HEK293 (cell line): ENCODE measurements at regions not wholly inside any gene's neighbourhood (a gene's known extent, or its start where the extent isn't known, plus 50 kb on each side); places are given as distances from the start of the nearest gene placed in this dataset.

Experiments
- CTCF ChIA-PET: fragments of 350-600 bp; formaldehyde crosslinking; extraction: SDS; loops from one replicate; lab custom pipeline; 2021; ENCODE audit warnings: antibody characterized with exemption; lab: Yijun Ruan, JAX
- POLR2A ChIA-PET: fragments of 300-600 bp; formaldehyde crosslinking; extraction: SDS; loops from one replicate; lab custom pipeline; 2020; ENCODE audit warnings: antibody characterized with exemption, inconsistent platforms; lab: Yijun Ruan, JAX
- H3K27ac ChIP-seq: fragments of 200-500 bp; sonication (Bioruptor generic); 2 replicates; pipeline ENCODE4 v1.5.1; 2014; ENCODE audit warnings: low read depth, low read length, control low read depth, inconsistent platforms; ENCODE audit errors: extremely low read depth
- H3K36me3 ChIP-seq, 2 experiments: fragments of 200-500 bp in 1 of 2; sonication (Bioruptor generic) in 1 of 2; 1 replicate in 1 of 2; 2 replicates in 1 of 2; pipeline ENCODE4 v1.5.1; 2014 to 2017; ENCODE audit warnings: inconsistent platforms in 2 of 2, low read length in 2 of 2; ENCODE audit not compliant: control insufficient read depth in 2 of 2, insufficient read depth in 1 of 2
- H3K4me1 ChIP-seq: fragments of 200-500 bp; sonication (Bioruptor generic); 2 replicates; pipeline ENCODE4 v1.5.1; 2014; ENCODE audit warnings: mild to moderate bottlenecking, low read length, inconsistent platforms; ENCODE audit not compliant: control insufficient read depth, insufficient read depth
- H3K4me3 ChIP-seq: 2 replicates; pipeline ENCODE4 v1.5.1; 2011; ENCODE audit warnings: low read depth, mild to moderate bottlenecking, control low read depth, low read length, moderate library complexity
- H3K9me3 ChIP-seq: fragments of 200-500 bp; sonication (Bioruptor generic); 2 replicates; pipeline ENCODE4 v1.5.1; 2014; ENCODE audit warnings: low read depth, low read length, inconsistent platforms; ENCODE audit not compliant: control insufficient read depth, insufficient read depth
- HOXC10 ChIP-seq: sonication (generic); formaldehyde crosslinking; IDR thresholded peaks from 2 replicates; pipeline ENCODE4 v1.8.1; 2023; ENCODE audit warnings: mild to moderate bottlenecking, missing genetic modification reagents
- RBAK ChIP-seq: fragments of 450-650 bp; formaldehyde crosslinking; IDR thresholded peaks from 2 replicates; pipeline ENCODE4 v1.5.1; 2016; ENCODE audit warnings: missing biosample characterization, missing genetic modification characterization
- REPIN1 ChIP-seq: fragments of 450-650 bp; formaldehyde crosslinking; IDR thresholded peaks from 2 replicates; pipeline ENCODE4 v1.5.1; 2017; ENCODE audit warnings: missing biosample characterization, missing genetic modification characterization, low read depth
- ZFP37 ChIP-seq: fragments of 450-650 bp; formaldehyde crosslinking; IDR thresholded peaks from 2 replicates; pipeline ENCODE4 v1.5.1; 2016; ENCODE audit warnings: missing biosample characterization, missing genetic modification characterization
- ZNF133 ChIP-seq: fragments of 450-650 bp; formaldehyde crosslinking; IDR thresholded peaks from 2 replicates; pipeline ENCODE4 v1.5.1; 2016; ENCODE audit warnings: missing biosample characterization, missing genetic modification characterization
- ZNF184 ChIP-seq: fragments of 450-650 bp; IDR thresholded peaks from 2 replicates; pipeline ENCODE4 v1.5.1; 2018; ENCODE audit warnings: missing biosample characterization, mild to moderate bottlenecking, missing genetic modification characterization
- ZNF335 ChIP-seq: fragments of 450-650 bp; formaldehyde crosslinking; conservative IDR thresholded peaks from 2 replicates; pipeline ENCODE4 v1.5.1; 2016; ENCODE audit warnings: missing biosample characterization, missing genetic modification characterization
- ZNF596 ChIP-seq: fragments of 450-650 bp; IDR thresholded peaks from 2 replicates; pipeline ENCODE4 v1.5.0; 2018; ENCODE audit warnings: missing biosample characterization, mild to moderate bottlenecking, missing genetic modification characterization, moderate library complexity
- ZNF768 ChIP-seq: fragments of 450-650 bp; formaldehyde crosslinking; IDR thresholded peaks from 2 replicates; pipeline ENCODE4 v1.5.1; 2018; ENCODE audit warnings: missing biosample characterization, mild to moderate bottlenecking, missing genetic modification characterization
- ZNF777 ChIP-seq: fragments of 450-650 bp; formaldehyde crosslinking; IDR thresholded peaks from 2 replicates; pipeline ENCODE4 v1.5.1; 2017; ENCODE audit warnings: missing biosample characterization, missing genetic modification characterization, borderline replicate concordance
- TF ChIP-seq, protein P1 (sequence below): fragments of 450-650 bp; formaldehyde crosslinking; optimal IDR thresholded peaks from 2 replicates; pipeline ENCODE3; 2016; ENCODE audit warnings: missing biosample characterization, mild to moderate bottlenecking, missing genetic modification characterization
- TF ChIP-seq, protein P2 (sequence below): fragments of 450-650 bp; formaldehyde crosslinking; IDR thresholded peaks from 2 replicates; pipeline ENCODE4 v1.5.1; 2016; ENCODE audit warnings: missing biosample characterization, missing genetic modification characterization
- TF ChIP-seq, protein P3 (sequence below): fragments of 450-650 bp; formaldehyde crosslinking; conservative IDR thresholded peaks from 2 replicates; pipeline ENCODE4 v1.5.1; 2016; ENCODE audit warnings: low read depth, missing biosample characterization, missing genetic modification characterization
- TF ChIP-seq, protein P4 (sequence below): fragments of 450-650 bp; formaldehyde crosslinking; IDR thresholded peaks from 2 replicates; pipeline ENCODE4 v1.5.1; 2016; ENCODE audit warnings: missing biosample characterization, missing genetic modification characterization

DNA sequence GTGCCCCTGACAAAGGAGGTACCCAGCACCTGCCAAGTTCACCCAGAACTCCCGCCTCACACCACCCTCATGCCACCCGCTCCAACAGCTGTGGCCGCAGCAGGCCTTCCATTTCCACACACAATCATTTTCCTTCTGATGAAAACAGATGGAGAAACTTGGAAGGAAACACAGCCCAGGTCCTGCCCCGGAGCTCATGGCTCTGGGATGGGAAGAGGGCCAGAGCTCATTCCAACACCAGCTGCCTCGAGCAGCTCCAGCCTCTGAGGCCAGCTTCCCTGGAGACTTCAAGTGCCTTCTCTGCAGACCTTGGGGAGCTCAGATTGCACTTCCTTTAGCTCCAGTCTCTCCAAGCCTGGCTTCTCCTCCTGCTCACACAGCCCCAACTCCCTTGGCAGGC is 55.1 kb upstream of the CMKLR1 start (continued):
- TF ChIP-seq, protein P1, sequence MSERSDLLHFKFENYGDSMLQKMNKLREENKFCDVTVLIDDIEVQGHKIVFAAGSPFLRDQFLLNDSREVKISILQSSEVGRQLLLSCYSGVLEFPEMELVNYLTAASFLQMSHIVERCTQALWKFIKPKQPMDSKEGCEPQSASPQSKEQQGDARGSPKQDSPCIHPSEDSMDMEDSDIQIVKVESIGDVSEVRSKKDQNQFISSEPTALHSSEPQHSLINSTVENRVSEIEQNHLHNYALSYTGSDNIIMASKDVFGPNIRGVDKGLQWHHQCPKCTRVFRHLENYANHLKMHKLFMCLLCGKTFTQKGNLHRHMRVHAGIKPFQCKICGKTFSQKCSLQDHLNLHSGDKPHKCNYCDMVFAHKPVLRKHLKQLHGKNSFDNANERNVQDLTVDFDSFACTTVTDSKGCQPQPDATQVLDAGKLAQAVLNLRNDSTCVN (tag by site-specific recombination), result no peak
- no peak for TF ChIP-seq ZNF184 (tag by site-specific recombination)
- no peak for TF ChIP-seq HOXC10 (CRISPR knock-in tag)
- TF ChIP-seq, protein P2, sequence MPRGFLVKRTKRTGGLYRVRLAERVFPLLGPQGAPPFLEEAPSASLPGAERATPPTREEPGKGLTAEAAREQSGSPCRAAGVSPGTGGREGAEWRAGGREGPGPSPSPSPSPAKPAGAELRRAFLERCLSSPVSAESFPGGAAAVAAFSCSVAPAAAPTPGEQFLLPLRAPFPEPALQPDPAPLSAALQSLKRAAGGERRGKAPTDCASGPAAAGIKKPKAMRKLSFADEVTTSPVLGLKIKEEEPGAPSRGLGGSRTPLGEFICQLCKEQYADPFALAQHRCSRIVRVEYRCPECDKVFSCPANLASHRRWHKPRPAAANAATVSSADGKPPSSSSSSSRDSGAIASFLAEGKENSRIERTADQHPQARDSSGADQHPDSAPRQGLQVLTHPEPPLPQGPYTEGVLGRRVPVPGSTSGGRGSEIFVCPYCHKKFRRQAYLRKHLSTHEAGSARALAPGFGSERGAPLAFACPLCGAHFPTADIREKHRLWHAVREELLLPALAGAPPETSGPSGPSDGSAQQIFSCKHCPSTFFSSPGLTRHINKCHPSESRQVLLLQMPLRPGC (tag by site-specific recombination), result no peak
- no peak for TF ChIP-seq ZNF596 (tag by site-specific recombination)
- TF ChIP-seq, protein P3, sequence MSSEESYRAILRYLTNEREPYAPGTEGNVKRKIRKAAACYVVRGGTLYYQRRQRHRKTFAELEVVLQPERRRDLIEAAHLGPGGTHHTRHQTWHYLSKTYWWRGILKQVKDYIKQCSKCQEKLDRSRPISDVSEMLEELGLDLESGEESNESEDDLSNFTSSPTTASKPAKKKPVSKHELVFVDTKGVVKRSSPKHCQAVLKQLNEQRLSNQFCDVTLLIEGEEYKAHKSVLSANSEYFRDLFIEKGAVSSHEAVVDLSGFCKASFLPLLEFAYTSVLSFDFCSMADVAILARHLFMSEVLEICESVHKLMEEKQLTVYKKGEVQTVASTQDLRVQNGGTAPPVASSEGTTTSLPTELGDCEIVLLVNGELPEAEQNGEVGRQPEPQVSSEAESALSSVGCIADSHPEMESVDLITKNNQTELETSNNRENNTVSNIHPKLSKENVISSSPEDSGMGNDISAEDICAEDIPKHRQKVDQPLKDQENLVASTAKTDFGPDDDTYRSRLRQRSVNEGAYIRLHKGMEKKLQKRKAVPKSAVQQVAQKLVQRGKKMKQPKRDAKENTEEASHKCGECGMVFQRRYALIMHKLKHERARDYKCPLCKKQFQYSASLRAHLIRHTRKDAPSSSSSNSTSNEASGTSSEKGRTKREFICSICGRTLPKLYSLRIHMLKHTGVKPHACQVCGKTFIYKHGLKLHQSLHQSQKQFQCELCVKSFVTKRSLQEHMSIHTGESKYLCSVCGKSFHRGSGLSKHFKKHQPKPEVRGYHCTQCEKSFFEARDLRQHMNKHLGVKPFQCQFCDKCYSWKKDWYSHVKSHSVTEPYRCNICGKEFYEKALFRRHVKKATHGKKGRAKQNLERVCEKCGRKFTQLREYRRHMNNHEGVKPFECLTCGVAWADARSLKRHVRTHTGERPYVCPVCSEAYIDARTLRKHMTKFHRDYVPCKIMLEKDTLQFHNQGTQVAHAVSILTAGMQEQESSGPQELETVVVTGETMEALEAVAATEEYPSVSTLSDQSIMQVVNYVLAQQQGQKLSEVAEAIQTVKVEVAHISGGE (tag by site-specific recombination), result no peak
- TF ChIP-seq ZNF768, result no peak

DNA sequence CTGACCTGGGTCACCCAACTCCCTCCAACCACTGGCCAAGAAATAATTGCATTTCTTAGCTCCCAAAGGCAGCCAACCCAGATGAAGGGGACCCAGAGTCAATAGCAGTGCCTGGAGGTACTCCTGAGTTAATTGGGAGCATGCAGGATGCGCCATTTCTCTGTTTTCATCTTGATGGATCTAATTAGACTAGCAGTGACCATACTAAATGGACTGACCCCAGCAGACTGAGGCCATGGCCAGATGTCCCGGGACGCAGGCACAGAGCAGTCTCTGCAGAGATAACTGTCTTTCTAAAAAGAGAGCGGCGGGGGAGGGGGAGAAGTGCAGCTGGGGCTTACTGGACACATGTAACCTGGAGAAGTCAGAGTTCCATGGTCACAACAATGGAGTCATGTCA is 53.2 kb upstream of the CMKLR1 start:
- no peak overlapping the region for H3K27ac ChIP-seq
- POLR2A ChIA-PET, result no interaction called here
- H3K9me3 ChIP-seq, result no peaks in the 10 kb centered on the region
- TF ChIP-seq ZNF133 (no peak), RBAK (tag by site-specific recombination) (no peak), ZNF777 (tag by site-specific recombination) (no peak), REPIN1 (tag by site-specific recombination) (no peak), ZNF335 (no peak), ZFP37 (tag by site-specific recombination) (no peak)
- TF ChIP-seq, protein P4, sequence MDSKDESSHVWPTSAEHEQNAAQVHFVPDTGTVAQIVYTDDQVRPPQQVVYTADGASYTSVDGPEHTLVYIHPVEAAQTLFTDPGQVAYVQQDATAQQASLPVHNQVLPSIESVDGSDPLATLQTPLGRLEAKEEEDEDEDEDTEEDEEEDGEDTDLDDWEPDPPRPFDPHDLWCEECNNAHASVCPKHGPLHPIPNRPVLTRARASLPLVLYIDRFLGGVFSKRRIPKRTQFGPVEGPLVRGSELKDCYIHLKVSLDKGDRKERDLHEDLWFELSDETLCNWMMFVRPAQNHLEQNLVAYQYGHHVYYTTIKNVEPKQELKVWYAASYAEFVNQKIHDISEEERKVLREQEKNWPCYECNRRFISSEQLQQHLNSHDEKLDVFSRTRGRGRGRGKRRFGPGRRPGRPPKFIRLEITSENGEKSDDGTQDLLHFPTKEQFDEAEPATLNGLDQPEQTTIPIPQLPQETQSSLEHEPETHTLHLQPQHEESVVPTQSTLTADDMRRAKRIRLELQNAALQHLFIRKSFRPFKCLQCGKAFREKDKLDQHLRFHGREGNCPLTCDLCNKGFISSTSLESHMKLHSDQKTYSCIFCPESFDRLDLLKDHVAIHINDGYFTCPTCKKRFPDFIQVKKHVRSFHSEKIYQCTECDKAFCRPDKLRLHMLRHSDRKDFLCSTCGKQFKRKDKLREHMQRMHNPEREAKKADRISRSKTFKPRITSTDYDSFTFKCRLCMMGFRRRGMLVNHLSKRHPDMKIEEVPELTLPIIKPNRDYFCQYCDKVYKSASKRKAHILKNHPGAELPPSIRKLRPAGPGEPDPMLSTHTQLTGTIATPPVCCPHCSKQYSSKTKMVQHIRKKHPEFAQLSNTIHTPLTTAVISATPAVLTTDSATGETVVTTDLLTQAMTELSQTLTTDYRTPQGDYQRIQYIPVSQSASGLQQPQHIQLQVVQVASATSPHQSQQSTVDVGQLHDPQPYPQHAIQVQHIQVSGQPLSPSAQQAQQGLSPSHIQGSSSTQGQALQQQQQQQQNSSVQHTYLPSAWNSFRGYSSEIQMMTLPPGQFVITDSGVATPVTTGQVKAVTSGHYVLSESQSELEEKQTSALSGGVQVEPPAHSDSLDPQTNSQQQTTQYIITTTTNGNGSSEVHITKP (tag by site-specific recombination), result no peak
- no peaks in the 10 kb centered on the region for H3K36me3 ChIP-seq
- no peak overlapping the region for H3K4me3 ChIP-seq
- H3K4me1 ChIP-seq, result no peaks in the 10 kb centered on the region
- CTCF ChIA-PET, result no interaction called here
